HG02981 (cell line): ENCODE measurements at regions not wholly inside any gene's neighbourhood (a gene's known extent, or its start where the extent isn't known, plus 50 kb on each side); places are given as distances from the start of the nearest gene placed in this dataset.
"Not testable (repeated sequence)": the region's sequence is repeated elsewhere in the genome, so short reads cannot be mapped to it uniquely, and the experiment has no call there.

Experiments used
- ATAC-seq: cut with Tn5 transposase; IDR thresholded peaks from one replicate; pipeline ENCODE4 v1.9.1; 2021; ENCODE audit warnings: mild to moderate bottlenecking, moderate library complexity; ENCODE audit not compliant: unreplicated experiment

GRCh38 chr1:187038784-187039183 is 210.0 kb downstream of the PLA2G4A start:
- ATAC-seq: no peak

GRCh38 chr1:187041104-187041503 is 212.4 kb downstream of the PLA2G4A start:
- ATAC-seq: no peak

- ATAC-seq: no peak
Observed at GRCh38 chr1:187042538-187042937, 213.8 kb downstream of the PLA2G4A start.

GRCh38 chr1:187043433-187043832 is 214.7 kb downstream of the PLA2G4A start:
- not testable (repeated sequence) for ATAC-seq

- no peak for ATAC-seq
Observed at GRCh38 chr1:187044411-187044810, 215.7 kb downstream of the PLA2G4A start.

GRCh38 chr1:187045371-187045770 is 216.6 kb downstream of the PLA2G4A start:
- no peak for ATAC-seq

GRCh38 chr1:187046293-187046692 is 217.5 kb downstream of the PLA2G4A start:
- no peak for ATAC-seq

GRCh38 chr1:187047298-187047697 is 218.5 kb downstream of the PLA2G4A start:
- ATAC-seq: no peak

- ATAC-seq: peak; percentile 81
Observed at GRCh38 chr1:187051618-187052232, 223.0 kb downstream of the PLA2G4A start.

- no peak for ATAC-seq
Observed at GRCh38 chr1:187053876-187054275, 225.1 kb downstream of the PLA2G4A start.

- no peak for ATAC-seq
Observed at GRCh38 chr1:187054862-187055757, 226.4 kb downstream of the PLA2G4A start.

GRCh38 chr1:187063271-187063670 is 234.5 kb downstream of the PLA2G4A start:
- no peak for ATAC-seq

- no peak for ATAC-seq
Observed at GRCh38 chr1:187067160-187067559, 238.4 kb downstream of the PLA2G4A start.

- ATAC-seq: no peak
Observed at GRCh38 chr1:187070076-187070475, 241.3 kb downstream of the PLA2G4A start.

- ATAC-seq: peak; percentile 48
Observed at GRCh38 chr1:187072262-187073034, 243.7 kb downstream of the PLA2G4A start.

GRCh38 chr1:187073035-187073560 is 244.3 kb downstream of the PLA2G4A start:
- ATAC-seq: peak; percentile 25

- not testable (repeated sequence) for ATAC-seq
Observed at GRCh38 chr1:187073634-187074245, 245.0 kb downstream of the PLA2G4A start.

GRCh38 chr1:187074445-187075048 is 245.8 kb downstream of the PLA2G4A start:
- no peak for ATAC-seq

GRCh38 chr1:187076922-187077321 is 248.2 kb downstream of the PLA2G4A start:
- no peak for ATAC-seq

GRCh38 chr1:187078321-187078720 is 249.6 kb downstream of the PLA2G4A start:
- ATAC-seq: no peak
